KBM-7 (cell line): ENCODE measurements at regions not wholly inside any gene's neighbourhood (a gene's known extent, or its start where the extent isn't known, plus 50 kb on each side); places are given as distances from the start of the nearest gene placed in this dataset.
A peak's percentile ranks its signal among the peaks of the same experiment; 100 is the strongest.

Experiments used
- DNase-seq: peaks from one replicate; pipeline ENCODE4 v3.0.0-alpha.2; 2015
- in situ Hi-C: fragments of 300-500 bp; cut with MboI; formaldehyde crosslinking; loops from 2 replicates; pipeline ENCODE4 v1.14.3; 2020; ENCODE audit warnings: low sequenced_read_pairs, low pct_unique_long_range_greater_than_20kb, mixed read lengths

GRCh38 chr9:89896806-89897340, 292.1 kb downstream of the GADD45G start:
- in situ Hi-C loops: no loop called here
- DNase-seq: no peak

- no peak for DNase-seq
- in situ Hi-C loops: no loop called here
These were observed 294.8 kb downstream of the GADD45G start for GRCh38 chr9:89899573-89899972.

GRCh38 chr9:89901920-89902319, 297.1 kb downstream of the GADD45G start:
- DNase-seq: no peak
- in situ Hi-C loops: no loop called here

- in situ Hi-C loops: no loop called here
- DNase-seq: no peak
These were observed 297.8 kb downstream of the GADD45G start for GRCh38 chr9:89902450-89903140.

GRCh38 chr9:89903141-89903475, 298.3 kb downstream of the GADD45G start:
- in situ Hi-C loops: no loop called here
- DNase-seq: no peak

- in situ Hi-C loops: no loop called here
- no peak for DNase-seq
These were observed 301.0 kb downstream of the GADD45G start for GRCh38 chr9:89905606-89906338.

GRCh38 chr9:89911721-89912604, 307.2 kb downstream of the GADD45G start:
- in situ Hi-C loops: no loop called here
- no peak for DNase-seq

- in situ Hi-C loops: no loop called here
- no peak for DNase-seq
These were observed 307.8 kb downstream of the GADD45G start for GRCh38 chr9:89912605-89912953.

GRCh38 chr9:89915187-89915586, 310.4 kb downstream of the GADD45G start:
- no peak for DNase-seq

GRCh38 chr9:89916001-89916597, 311.3 kb downstream of the GADD45G start:
- DNase-seq: no peak
- in situ Hi-C loops: no loop called here

More at GRCh38 chr9:89915187-89915586, 310.4 kb downstream of the GADD45G start:
- in situ Hi-C loops: no loop called here

- no peak for DNase-seq
- in situ Hi-C loops: no loop called here
These were observed 313.0 kb downstream of the GADD45G start for GRCh38 chr9:89917861-89918260.

GRCh38 chr9:89919171-89919681, 314.4 kb downstream of the GADD45G start:
- peak; percentile 15 for DNase-seq
- in situ Hi-C loops: no loop called here

- in situ Hi-C loops: no loop called here
- DNase-seq: no peak
These were observed 315.3 kb downstream of the GADD45G start for GRCh38 chr9:89920131-89920530.

- in situ Hi-C loops: no loop called here
- no peak for DNase-seq
These were observed 316.1 kb downstream of the GADD45G start for GRCh38 chr9:89920951-89921350.

GRCh38 chr9:89922099-89922498, 317.3 kb downstream of the GADD45G start:
- in situ Hi-C loops: no loop called here
- DNase-seq: no peak

GRCh38 chr9:89923174-89923573, 318.4 kb downstream of the GADD45G start:
- in situ Hi-C loops: no loop called here
- no peak for DNase-seq

- in situ Hi-C loops: no loop called here
- no peak for DNase-seq
These were observed 319.2 kb downstream of the GADD45G start for GRCh38 chr9:89923961-89924504.

GRCh38 chr9:89924611-89925010, 319.8 kb downstream of the GADD45G start:
- in situ Hi-C loops: no loop called here
- no peak for DNase-seq

GRCh38 chr9:89926167-89926566, 321.4 kb downstream of the GADD45G start:
- DNase-seq: no peak
- in situ Hi-C loops: no loop called here
